Right lobe of liver (tissue), 4 donors: ENCODE measurements at regions not wholly inside any gene's neighbourhood (a gene's known extent, or its start where the extent isn't known, plus 50 kb on each side); places are given as distances from the start of the nearest gene placed in this dataset.

Experiments
- POLR2A ChIP-seq: fragments of 450-650 bp; IDR thresholded peaks from one replicate; pipeline ENCODE4 v1.6.1; 2017; ENCODE audit warnings: antibody characterized with exemption, mild to moderate bottlenecking
- TF ChIP-seq, protein P1 (sequence below), 4 donors: fragments of 200-600 bp in 3 of 4; fragments of 450-650 bp in 1 of 4; IDR thresholded peaks; one replicate each; pipeline versions ENCODE4 v1.5.1 to v1.8.0; 2016 to 2022; ENCODE audit warnings: antibody characterized with exemption in 4 of 4, mild to moderate bottlenecking in 2 of 4
- donor health status: DM: no; HTN: no; CAD: no.
- donor health status: DM: no; HTN: no; CAD: no.
- donor health status: DM: no; HTN: yes; CAD: no.

DNA sequence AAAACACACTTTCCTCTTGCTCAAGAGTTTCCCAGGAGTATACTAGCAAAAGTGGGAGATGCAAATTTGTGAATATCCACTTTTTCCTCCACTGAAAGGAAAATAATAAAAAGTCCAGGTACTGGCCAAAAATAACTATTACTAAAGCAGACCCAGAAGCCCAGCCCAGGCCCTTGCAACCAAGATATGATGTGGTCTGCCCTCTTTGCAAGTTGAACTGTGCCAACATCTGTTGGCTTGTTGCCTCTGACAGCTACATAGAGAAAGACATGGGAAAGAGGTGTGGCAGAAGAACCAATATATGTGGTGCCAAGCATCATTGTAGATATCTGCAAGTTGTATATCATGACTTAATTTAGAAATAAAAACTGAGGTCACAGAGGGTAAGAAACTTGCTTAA, 78.4 kb upstream of the JAG1 start:
- TF ChIP-seq, protein P1, sequence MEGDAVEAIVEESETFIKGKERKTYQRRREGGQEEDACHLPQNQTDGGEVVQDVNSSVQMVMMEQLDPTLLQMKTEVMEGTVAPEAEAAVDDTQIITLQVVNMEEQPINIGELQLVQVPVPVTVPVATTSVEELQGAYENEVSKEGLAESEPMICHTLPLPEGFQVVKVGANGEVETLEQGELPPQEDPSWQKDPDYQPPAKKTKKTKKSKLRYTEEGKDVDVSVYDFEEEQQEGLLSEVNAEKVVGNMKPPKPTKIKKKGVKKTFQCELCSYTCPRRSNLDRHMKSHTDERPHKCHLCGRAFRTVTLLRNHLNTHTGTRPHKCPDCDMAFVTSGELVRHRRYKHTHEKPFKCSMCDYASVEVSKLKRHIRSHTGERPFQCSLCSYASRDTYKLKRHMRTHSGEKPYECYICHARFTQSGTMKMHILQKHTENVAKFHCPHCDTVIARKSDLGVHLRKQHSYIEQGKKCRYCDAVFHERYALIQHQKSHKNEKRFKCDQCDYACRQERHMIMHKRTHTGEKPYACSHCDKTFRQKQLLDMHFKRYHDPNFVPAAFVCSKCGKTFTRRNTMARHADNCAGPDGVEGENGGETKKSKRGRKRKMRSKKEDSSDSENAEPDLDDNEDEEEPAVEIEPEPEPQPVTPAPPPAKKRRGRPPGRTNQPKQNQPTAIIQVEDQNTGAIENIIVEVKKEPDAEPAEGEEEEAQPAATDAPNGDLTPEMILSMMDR (IDR thresholded peaks at IDR 0.05): no peak
- TF ChIP-seq POLR2A: no peak
